ENCODE measurements at regions not wholly inside any gene's neighbourhood (a gene's known extent, or its start where the extent isn't known, plus 50 kb on each side); places are given as distances from the start of the nearest gene placed in this dataset.

DNA sequence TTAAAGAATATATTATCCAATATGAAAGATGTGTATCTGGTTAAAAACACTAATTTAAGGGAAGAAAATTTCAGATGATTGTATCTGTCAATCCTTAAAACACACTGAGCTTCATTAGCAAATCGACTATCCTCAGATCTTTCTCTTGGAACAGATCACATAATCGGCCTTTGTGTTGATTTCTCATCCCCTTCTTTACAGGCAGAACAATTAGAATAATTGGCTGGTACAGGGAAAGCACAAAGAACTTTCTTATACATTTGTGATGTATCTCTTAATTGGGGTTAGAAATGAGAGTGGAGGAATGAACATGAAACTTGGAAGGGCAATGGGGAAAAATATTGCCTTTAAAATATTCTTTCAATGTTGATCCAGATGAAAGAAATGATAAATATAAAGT is 662.1 kb downstream of the TLE4 start:
- WGBS, 2 donors, result 86% methylated on average over 2 of the region's 2 CpGs
- DNase-seq (no peak), ATAC-seq (ENCODE audit: low FRiP score in 2 of 2) (no peak)
- Histone ChIP-seq H3K9me3 (peaks cover 0 to 9% (median 0%) of the 10 kb centered on the region in 4 donors), H3K4me1 (no peaks in the 10 kb centered on the region), H3K36me3 (no peaks in the 10 kb centered on the region), H3K27me3 (no peaks in the 10 kb centered on the region), H3K4me3 (no peak overlapping the region), H3K27ac (no peak overlapping the region)
- TF ChIP-seq POLR2A (IDR thresholded peaks at IDR 0.05) (no peak), EP300 (IDR thresholded peaks at IDR 0.05) (no peak), POLR2AphosphoS5 (IDR thresholded peaks at IDR 0.05) (no peak)
- TF ChIP-seq, protein P1, sequence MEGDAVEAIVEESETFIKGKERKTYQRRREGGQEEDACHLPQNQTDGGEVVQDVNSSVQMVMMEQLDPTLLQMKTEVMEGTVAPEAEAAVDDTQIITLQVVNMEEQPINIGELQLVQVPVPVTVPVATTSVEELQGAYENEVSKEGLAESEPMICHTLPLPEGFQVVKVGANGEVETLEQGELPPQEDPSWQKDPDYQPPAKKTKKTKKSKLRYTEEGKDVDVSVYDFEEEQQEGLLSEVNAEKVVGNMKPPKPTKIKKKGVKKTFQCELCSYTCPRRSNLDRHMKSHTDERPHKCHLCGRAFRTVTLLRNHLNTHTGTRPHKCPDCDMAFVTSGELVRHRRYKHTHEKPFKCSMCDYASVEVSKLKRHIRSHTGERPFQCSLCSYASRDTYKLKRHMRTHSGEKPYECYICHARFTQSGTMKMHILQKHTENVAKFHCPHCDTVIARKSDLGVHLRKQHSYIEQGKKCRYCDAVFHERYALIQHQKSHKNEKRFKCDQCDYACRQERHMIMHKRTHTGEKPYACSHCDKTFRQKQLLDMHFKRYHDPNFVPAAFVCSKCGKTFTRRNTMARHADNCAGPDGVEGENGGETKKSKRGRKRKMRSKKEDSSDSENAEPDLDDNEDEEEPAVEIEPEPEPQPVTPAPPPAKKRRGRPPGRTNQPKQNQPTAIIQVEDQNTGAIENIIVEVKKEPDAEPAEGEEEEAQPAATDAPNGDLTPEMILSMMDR (IDR thresholded peaks at IDR 0.05), result no peak

DNA sequence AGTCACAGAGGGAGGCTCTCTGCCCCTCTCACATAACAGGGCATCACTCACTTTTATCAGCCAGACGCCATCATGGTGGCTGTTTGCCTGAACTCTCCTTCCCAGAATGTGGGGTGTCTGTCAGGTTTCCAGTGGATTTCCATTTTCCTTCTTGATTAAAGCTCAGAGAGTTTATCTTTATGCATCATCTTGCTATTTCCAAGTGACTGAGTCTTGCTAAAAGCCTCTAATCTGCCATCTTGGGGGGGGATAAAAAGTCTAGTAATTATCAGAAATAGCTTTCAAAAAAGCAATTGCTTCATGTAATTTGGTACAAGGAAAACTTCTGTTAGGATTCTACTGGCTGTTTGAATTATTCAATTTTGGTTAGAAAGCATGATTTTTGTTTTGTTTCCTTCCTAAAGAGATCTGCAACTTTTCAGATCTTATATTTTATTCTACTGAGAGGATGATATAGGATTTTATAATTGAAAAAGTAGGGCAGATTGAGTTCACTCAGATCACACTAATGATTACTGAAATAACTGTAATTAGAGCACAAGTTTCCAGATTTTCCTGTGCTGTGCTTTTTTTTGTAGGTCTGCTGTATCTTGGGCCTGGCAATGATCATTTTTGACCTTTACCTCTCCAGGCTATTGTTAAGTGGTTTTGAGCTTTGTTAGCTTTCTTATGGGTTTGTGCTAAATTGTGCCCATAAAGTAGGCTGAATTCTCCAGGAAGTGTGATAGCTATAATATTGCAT is 661.5 kb downstream of the TLE4 start:
- 91 to 100% methylated on average over 1 of the region's 1 CpG for WGBS, 2 donors
- no peak for TF ChIP-seq EP300 (IDR thresholded peaks at IDR 0.05)
- no peak for TF ChIP-seq POLR2A (IDR thresholded peaks at IDR 0.05)
- no peak for TF ChIP-seq POLR2AphosphoS5 (IDR thresholded peaks at IDR 0.05)
- TF ChIP-seq, protein P1 (IDR thresholded peaks at IDR 0.05), result no peak
- Histone ChIP-seq H3K4me1 (no peaks in the 10 kb centered on the region), H3K4me3 (no peak overlapping the region), H3K9me3 (peaks cover 0 to 8% (median 0%) of the 10 kb centered on the region in 4 donors), H3K36me3 (no peaks in the 10 kb centered on the region), H3K27ac (no peak overlapping the region), H3K27me3 (no peaks in the 10 kb centered on the region)
- DNase-seq, result no peak
- ATAC-seq (ENCODE audit: low FRiP score in 2 of 2), result no peak

DNA sequence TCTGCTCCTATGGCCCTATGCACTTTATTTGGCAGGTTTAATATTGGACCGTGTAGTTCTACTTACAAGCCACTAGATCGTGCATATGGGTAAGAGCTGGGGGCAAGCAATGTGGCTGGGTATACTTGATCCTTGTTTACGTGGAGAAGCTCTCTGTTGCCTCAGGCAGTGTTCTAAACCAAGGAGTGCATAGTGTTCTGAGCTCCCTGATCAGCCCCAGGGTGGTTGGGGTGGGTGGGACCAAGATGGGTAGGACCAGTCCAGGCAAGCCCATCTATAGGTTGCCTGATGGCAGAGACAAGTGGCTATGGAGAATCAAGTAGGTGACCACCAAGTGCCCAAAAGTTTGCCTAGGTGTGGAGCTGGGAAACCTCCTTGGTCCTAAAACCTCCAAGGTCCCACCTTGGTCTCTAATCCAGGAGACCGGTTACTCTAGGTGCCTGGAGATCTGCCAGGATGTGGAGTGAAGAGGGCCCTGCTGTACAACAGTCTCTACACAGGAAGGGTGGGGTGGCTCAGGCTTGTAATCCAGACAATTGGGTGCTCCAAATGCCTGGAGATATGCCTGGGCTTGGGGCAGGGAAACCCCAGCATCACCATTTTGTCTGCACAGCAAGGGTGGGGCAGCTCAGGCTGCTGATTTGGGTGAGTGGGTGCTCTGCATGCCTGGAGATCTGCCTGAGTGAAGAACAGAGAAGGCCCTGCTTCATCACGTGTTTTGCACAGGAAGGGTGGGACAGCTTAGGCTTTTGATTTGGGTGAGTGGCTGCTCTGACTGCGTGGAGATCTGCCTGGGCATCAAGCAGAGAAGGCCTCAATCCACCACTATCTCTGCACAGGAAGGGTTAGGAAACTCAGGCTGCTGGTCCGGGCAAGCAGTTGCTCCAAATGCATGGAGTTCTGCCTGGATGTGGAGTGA is 659.8 kb downstream of the TLE4 start:
- no peaks in the 10 kb centered on the region for H3K27me3 ChIP-seq
- TF ChIP-seq EP300 (IDR thresholded peaks at IDR 0.05), result no peak
- TF ChIP-seq, protein P1 (IDR thresholded peaks at IDR 0.05), result no peak
- TF ChIP-seq POLR2AphosphoS5 (IDR thresholded peaks at IDR 0.05), result no peak
- no peak for TF ChIP-seq POLR2A (IDR thresholded peaks at IDR 0.05)
- no peak overlapping the region for H3K27ac ChIP-seq
- no peak for ATAC-seq (ENCODE audit: low FRiP score in 2 of 2)
- WGBS, 2 donors, result 83 to 96% methylated on average over 3 to 7 of the region's 7 CpGs
- H3K9me3 ChIP-seq, result peaks cover 0 to 4% (median 0%) of the 10 kb centered on the region in 4 donors
- H3K4me1 ChIP-seq, result no peaks in the 10 kb centered on the region
- DNase-seq, result no peak
- no peaks in the 10 kb centered on the region for H3K36me3 ChIP-seq
- no peak overlapping the region for H3K4me3 ChIP-seq

DNA sequence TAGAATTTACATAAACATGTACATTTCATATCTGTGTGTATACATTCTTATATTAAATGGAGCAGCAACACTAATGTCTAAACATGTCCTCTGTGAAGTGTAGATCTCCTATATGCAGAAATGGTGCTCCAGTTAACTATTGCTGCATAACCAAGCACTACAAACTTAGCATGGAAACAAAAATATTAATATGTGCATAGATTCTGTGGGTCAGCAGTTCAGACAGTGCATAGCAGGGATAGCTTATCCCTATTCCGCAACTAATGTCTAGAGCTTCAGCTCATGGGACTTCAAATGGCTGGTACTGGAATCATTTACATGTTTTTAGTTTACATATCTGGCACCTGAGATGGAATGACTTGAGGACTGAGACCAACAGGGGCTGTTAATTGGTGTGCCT is 652.1 kb downstream of the TLE4 start:
- H3K9me3 ChIP-seq, result no peaks in the 10 kb centered on the region
- WGBS, 2 donors, result 100% methylated on average over 1 of the region's 1 CpG
- H3K27me3 ChIP-seq, result no peaks in the 10 kb centered on the region
- no peak overlapping the region for H3K27ac ChIP-seq
- H3K4me1 ChIP-seq, result no peaks in the 10 kb centered on the region
- ATAC-seq (ENCODE audit: low FRiP score in 2 of 2) (no peak), DNase-seq (no peak)
- TF ChIP-seq, protein P1 (IDR thresholded peaks at IDR 0.05), result no peak
- TF ChIP-seq POLR2A (IDR thresholded peaks at IDR 0.05), result no peak
- no peak for TF ChIP-seq EP300 (IDR thresholded peaks at IDR 0.05)
- TF ChIP-seq POLR2AphosphoS5 (IDR thresholded peaks at IDR 0.05), result no peak
- H3K36me3 ChIP-seq, result no peaks in the 10 kb centered on the region
- H3K4me3 ChIP-seq, result no peak overlapping the region

Data from upper lobe of left lung (tissue), 6 donors.